K562 (cell line): ENCODE measurements at regions not wholly inside any gene's neighbourhood (a gene's known extent, or its start where the extent isn't known, plus 50 kb on each side); places are given as distances from the start of the nearest gene placed in this dataset.

ENCODE experiments used
- ATAC-seq: fragments of 200-7000 bp; cut with Tn5 transposase; 3 replicates; pipeline ENCODE4 v1.9.1; 2020; ENCODE audit warnings: moderate library complexity
- BruUV-seq: library from RNA; stranded (reverse); fragments of 400-500 nt; replicated peaks from 2 replicates; lab custom pipeline; 2021; lab: Mats Ljungman, UMichigan
- CTCF ChIA-PET: fragments of 300-600 bp; formaldehyde crosslinking; extraction: SDS; loops from one replicate; lab custom pipeline; 2021; ENCODE audit warnings: low intra/inter-chr PET ratio; lab: Yijun Ruan, JAX
- POLR2A ChIA-PET: fragments of 300-600, 350-650 bp; sonication (Branson Sonifier 250); formaldehyde crosslinking; extraction: SDS; loops from one replicate; lab custom pipeline; 2021; ENCODE audit warnings: antibody characterized with exemption, inconsistent platforms; lab: Yijun Ruan, JAX
- DNase-seq, 4 experiments: peaks; one replicate each; pipeline versions ENCODE4 v3.0.0 to v3.0.0-alpha.2; 2011 to 2018; ENCODE audit warnings: low spot score in 3 of 4, mixed read lengths in 3 of 4; ENCODE audit errors: extremely low read depth in 1 of 4
- FAIRE-seq: peaks from 2 replicates; lab custom pipeline; 2011; peaks lifted over from hg19 to GRCh38; lab: Jason Lieb, UNC
- H2AFZ ChIP-seq: 2 replicates; pipeline ENCODE4 v1.6.0; 2011; ENCODE audit warnings: low read depth, low read length, control low read depth, inconsistent platforms
- H3K27ac ChIP-seq: fragments of 200-600 bp; 3 replicates; pipeline ENCODE4 v1.8.0; 2011; ENCODE audit warnings: low read depth, mild to moderate bottlenecking, control low read depth, inconsistent platforms, low read length, moderate library complexity, mixed read lengths; ENCODE audit errors: extremely low read depth
- H3K27me3 ChIP-seq, 2 experiments: fragments of 300-600 bp in 1 of 2; 2 replicates in 1 of 2; 3 replicates in 1 of 2; pipeline versions ENCODE4 v1.6.0 to v1.8.0; 2011; ENCODE audit warnings: inconsistent platforms in 2 of 2, low read length in 2 of 2, mild to moderate bottlenecking in 1 of 2, mixed read lengths in 1 of 2, moderate library complexity in 1 of 2; ENCODE audit not compliant: control insufficient read depth in 2 of 2, insufficient read depth in 2 of 2
- H3K36me3 ChIP-seq: fragments of 300-600 bp; 3 replicates; pipeline ENCODE4 v1.8.0; 2011; ENCODE audit warnings: mild to moderate bottlenecking, low read length, inconsistent platforms; ENCODE audit not compliant: control insufficient read depth, insufficient read depth
- H3K4me1 ChIP-seq, 2 experiments: fragments of 200-600 bp in 1 of 2; replicated peaks in 1 of 2; 2 replicates in 1 of 2; 3 replicates in 1 of 2; pipeline versions ENCODE4 v1.5.1 to v1.8.0; 2011; ENCODE audit warnings: inconsistent platforms in 2 of 2, low read length in 2 of 2, mild to moderate bottlenecking in 1 of 2, mixed read lengths in 1 of 2, moderate library complexity in 1 of 2; ENCODE audit not compliant: control insufficient read depth in 2 of 2, insufficient read depth in 2 of 2
- H3K4me2 ChIP-seq: 2 replicates; pipeline ENCODE4 v1.6.1; 2011; ENCODE audit warnings: low read length, control low read depth, inconsistent platforms, mixed read lengths; ENCODE audit not compliant: insufficient read depth
- H3K4me3 ChIP-seq: fragments of 200-600 bp; sonication (generic), shearing (Covaris generic); 2 replicates; pipeline ENCODE4 v1.5.1; 2016; ENCODE audit warnings: control low read depth, inconsistent platforms
- H3K79me2 ChIP-seq: fragments of 200-600 bp; 3 replicates; pipeline ENCODE4 v1.8.0; 2011; ENCODE audit warnings: low read length, inconsistent platforms; ENCODE audit not compliant: control insufficient read depth, insufficient read depth
- H3K9ac ChIP-seq, 2 experiments: 2 replicates each; pipeline versions ENCODE4 v1.6.0 to v1.6.1; 2011; ENCODE audit warnings: low read depth in 2 of 2, low read length in 2 of 2, control low read depth in 1 of 2, inconsistent platforms in 1 of 2, mild to moderate bottlenecking in 1 of 2, mixed read lengths in 1 of 2; ENCODE audit not compliant: insufficient read depth in 1 of 2
- H3K9me1 ChIP-seq: one replicate; pipeline ENCODE4 v1.6.0; 2011; ENCODE audit warnings: inconsistent platforms, mild to moderate bottlenecking, low read length, moderate library complexity; ENCODE audit not compliant: control insufficient read depth, insufficient read depth
- H3K9me3 ChIP-seq: replicated peaks from 2 replicates; pipeline ENCODE4 v1.5.1; 2011; ENCODE audit warnings: low read depth, low read length, inconsistent platforms; ENCODE audit not compliant: control insufficient read depth, insufficient read depth
- H4K20me1 ChIP-seq: replicated peaks from 2 replicates; pipeline ENCODE4 v1.6.1; 2011; ENCODE audit warnings: low read length, inconsistent platforms, mixed read lengths; ENCODE audit not compliant: control insufficient read depth, insufficient read depth
- BRF1 ChIP-seq: IDR thresholded peaks from 3 replicates; pipeline ENCODE4 v1.6.1; 2011; ENCODE audit warnings: borderline replicate concordance, mild to moderate bottlenecking; ENCODE audit not compliant: insufficient read length; ENCODE audit errors: extremely low read depth
- CHCHD3 ChIP-seq: fragments of 250-450 bp; sonication (Bioruptor Pico); IDR thresholded peaks from 2 replicates; pipeline ENCODE4 v2.1.2; 2022; ENCODE audit warnings: mild to moderate bottlenecking
- DACH1 ChIP-seq: fragments of 450-650 bp; IDR thresholded peaks from 2 replicates; pipeline ENCODE4 v1.6.1; 2018; ENCODE audit not compliant: partially characterized antibody
- HNRNPUL1 ChIP-seq: fragments of 200-400 bp; formaldehyde crosslinking; IDR thresholded peaks from 2 replicates; pipeline ENCODE4 v1.6.1; 2017; ENCODE audit warnings: low read length
- MCM2 ChIP-seq: fragments of 450-650 bp; IDR thresholded peaks from 2 replicates; pipeline ENCODE4 v1.6.1; 2017; ENCODE audit warnings: low read depth, mild to moderate bottlenecking
- MTA2 ChIP-seq: fragments of 450-650 bp; IDR thresholded peaks from 2 replicates; pipeline ENCODE4 v1.6.1; 2016; ENCODE audit warnings: low read depth
- POLR2AphosphoS5 ChIP-seq: IDR thresholded peaks from 2 replicates; pipeline ENCODE4 v1.6.1; 2011; ENCODE audit warnings: mild to moderate bottlenecking, low read depth, low read length, moderate library complexity; ENCODE audit not compliant: control insufficient read depth, insufficient read depth
- SAP30 ChIP-seq: fragments of 200-600 bp; sonication (generic); IDR thresholded peaks from 2 replicates; pipeline ENCODE4 v1.6.1; 2012; ENCODE audit warnings: borderline replicate concordance, low read depth, mild to moderate bottlenecking, moderate library complexity, low read length, control low read depth, inconsistent platforms; ENCODE audit not compliant: insufficient read depth, poor library complexity, severe bottlenecking
- SMAD1 ChIP-seq: fragments of 150-350 bp; IDR thresholded peaks from 2 replicates; pipeline ENCODE4 v1.6.1; 2014; ENCODE audit warnings: low read length, low read depth; ENCODE audit not compliant: partially characterized antibody
- ZBTB17 ChIP-seq: fragments of 450-650 bp; formaldehyde crosslinking; IDR thresholded peaks from 2 replicates; pipeline ENCODE4 v1.4.0; 2020; ENCODE audit warnings: mild to moderate bottlenecking
- ZFPM2 ChIP-seq: fragments of 250-450 bp; sonication (Bioruptor Pico); IDR thresholded peaks from 2 replicates; pipeline ENCODE4 v1.5.1; 2022; ENCODE audit warnings: mild to moderate bottlenecking
- ZNF121 ChIP-seq: sonication (generic); formaldehyde crosslinking; conservative IDR thresholded peaks from 2 replicates; pipeline ENCODE4 v1.8.0; 2022; ENCODE audit warnings: missing genetic modification reagents
- ZNF23 ChIP-seq: fragments of 250-450 bp; sonication (Bioruptor Pico); IDR thresholded peaks from 2 replicates; pipeline ENCODE4 v1.4.0; 2020; ENCODE audit warnings: mild to moderate bottlenecking
- ZNF311 ChIP-seq: fragments of 250-450 bp; sonication (Bioruptor Pico); IDR thresholded peaks from 2 replicates; pipeline ENCODE4 v1.4.0; 2020; ENCODE audit warnings: mild to moderate bottlenecking, moderate library complexity
- ZNF77 ChIP-seq: fragments of 250-450 bp; sonication (Bioruptor Pico); IDR thresholded peaks from 2 replicates; pipeline ENCODE4 v1.5.0; 2020
- WGBS: fragments of 100-300 bp; shearing (Covaris generic); methylation state at CpG from one replicate; pipeline ENCODE4 v1.1.6; 2016; ENCODE audit warnings: low coverage, mixed read lengths; ENCODE audit not compliant: insufficient coverage; ENCODE audit errors: missing lambda C conversion rate; 5-methylcytosine and 5-hydroxymethylcytosine counted together
- in situ Hi-C: fragments of 300-500 bp; cut with MboI; formaldehyde crosslinking; loops from 4 replicates; pipeline ENCODE4 v1.15.0; 2018; ENCODE audit warnings: inconsistent platforms, mixed read lengths
- intact Hi-C: fragments of 100-400 bp; cut with micrococcal nuclease; formaldehyde crosslinking; loops from 2 replicates; pipeline ENCODE4 v1.14.2; 2022
- TF ChIP-seq, protein P1 (sequence below): fragments of 200-400 bp; formaldehyde crosslinking; IDR thresholded peaks from 2 replicates; pipeline ENCODE4 v1.6.1; 2017; ENCODE audit warnings: mild to moderate bottlenecking, low read depth, low read length, moderate library complexity
- TF ChIP-seq, protein P2 (sequence below): fragments of 250-450 bp; sonication (Bioruptor Pico); IDR thresholded peaks from 2 replicates; pipeline ENCODE4 v1.6.1; 2021; ENCODE audit warnings: mild to moderate bottlenecking

DNA sequence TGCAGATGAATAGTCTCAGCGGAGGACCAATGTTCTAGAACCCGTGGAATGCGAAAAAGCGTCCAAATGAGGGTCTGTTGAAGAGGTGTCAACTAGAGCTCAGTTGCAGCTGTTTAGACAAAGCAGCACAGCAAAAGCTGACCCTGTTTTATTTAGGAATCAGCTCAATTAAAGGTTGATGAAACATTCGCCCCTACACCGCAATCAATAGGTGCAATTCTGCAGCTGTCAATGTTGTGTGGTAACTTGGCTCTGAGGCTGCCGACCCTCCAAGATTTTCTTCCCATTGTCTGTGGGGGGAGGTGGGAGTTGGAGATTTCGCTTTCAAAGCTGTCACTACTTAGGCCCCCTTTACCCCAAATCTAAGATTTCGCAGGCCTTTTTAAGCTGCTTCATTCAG is 330.0 kb downstream of the ETAA1 start:
- intact Hi-C loops (no loop called here), in situ Hi-C loops (no loop called here)
- 0% methylated on average over 9 of the region's 9 CpGs for WGBS
- no TSS peak for BruUV-seq
- no peak for TF ChIP-seq ZFPM2 (CRISPR knock-in tag)
- no peak for TF ChIP-seq ZNF311 (CRISPR knock-in tag)
- no peak for TF ChIP-seq MTA2
- no peak for TF ChIP-seq ZNF23
- TF ChIP-seq CHCHD3 = no peak
- TF ChIP-seq BRF1 = no peak
- TF ChIP-seq SAP30 = no peak
- TF ChIP-seq HNRNPUL1 = no peak
- ATAC-seq (no peak), FAIRE-seq (no peak), DNase-seq (no peak)
- peaks cover 0 to 2% of the 10 kb centered on the region in 2 experiments; a peak in 1 of 5 replicates for H3K27me3 ChIP-seq
- CTCF ChIA-PET = no interaction called here
- no peak overlapping the region for H3K4me3 ChIP-seq
- H2AFZ ChIP-seq = no peak overlapping the region
- no peaks in the 10 kb centered on the region for H3K9me3 ChIP-seq
- H3K4me1 ChIP-seq = no peaks in the 10 kb centered on the region
- H3K27ac ChIP-seq = no peak overlapping the region
- no peaks in the 10 kb centered on the region for H3K9me1 ChIP-seq
- H3K4me2 ChIP-seq = no peak overlapping the region
- POLR2A ChIA-PET = interaction anchor here (0.5 kb wide), 1 partner anchor 37 kb away, joined by 4 read pairs; no protein-coding TSS in a partner anchor
- no peaks in the 10 kb centered on the region for H4K20me1 ChIP-seq
- no peaks in the 10 kb centered on the region for H3K36me3 ChIP-seq
- H3K79me2 ChIP-seq = no peaks in the 10 kb centered on the region
- H3K9ac ChIP-seq = no peak overlapping the region

DNA sequence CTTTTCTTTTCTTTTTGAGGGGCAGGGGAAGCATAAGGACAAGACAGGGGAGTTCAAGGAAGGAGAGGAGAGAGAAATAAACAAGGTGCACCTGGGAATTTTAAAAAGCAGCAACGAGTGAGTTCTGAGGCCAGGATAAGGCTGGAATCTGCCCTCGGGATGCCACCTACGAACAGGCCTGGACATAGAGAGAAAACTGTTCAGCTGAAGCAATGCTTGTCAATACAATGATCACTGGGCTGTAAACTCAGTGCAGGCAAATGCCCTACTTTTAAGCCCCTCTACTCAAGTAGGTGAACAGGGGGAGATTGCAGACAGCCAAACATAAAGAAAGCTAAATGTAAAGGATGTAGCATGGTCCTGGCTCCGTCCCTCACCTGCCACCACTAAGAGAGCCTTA is 330.5 kb downstream of the ETAA1 start:
- Histone ChIP-seq H3K27ac (no peak overlapping the region), H4K20me1 (no peaks in the 10 kb centered on the region), H3K27me3 (peaks cover 0 to 2% of the 10 kb centered on the region in 2 experiments; a peak in 1 of 5 replicates), H3K9me3 (no peaks in the 10 kb centered on the region), H3K9ac (no peak overlapping the region), H3K79me2 (no peaks in the 10 kb centered on the region), H3K36me3 (no peaks in the 10 kb centered on the region), H3K9me1 (no peaks in the 10 kb centered on the region), H3K4me2 (no peak overlapping the region), H3K4me1 (no peaks in the 10 kb centered on the region), H3K4me3 (no peak overlapping the region), H2AFZ (no peak overlapping the region)
- intact Hi-C loops = no loop called here
- in situ Hi-C loops = no loop called here
- no TSS peak for BruUV-seq
- FAIRE-seq (no peak), ATAC-seq (no peak), DNase-seq (no peak)
- WGBS = 2% methylated on average over 4 of the region's 4 CpGs
- ChIA-PET CTCF (no interaction called here), POLR2A (interaction anchor here (0.8 kb wide), 1 partner anchor 1342 kb away, joined by 3 read pairs; no protein-coding TSS in a partner anchor)
- no peak for TF ChIP-seq ZNF77 (CRISPR knock-in tag)
- TF ChIP-seq, protein P1, sequence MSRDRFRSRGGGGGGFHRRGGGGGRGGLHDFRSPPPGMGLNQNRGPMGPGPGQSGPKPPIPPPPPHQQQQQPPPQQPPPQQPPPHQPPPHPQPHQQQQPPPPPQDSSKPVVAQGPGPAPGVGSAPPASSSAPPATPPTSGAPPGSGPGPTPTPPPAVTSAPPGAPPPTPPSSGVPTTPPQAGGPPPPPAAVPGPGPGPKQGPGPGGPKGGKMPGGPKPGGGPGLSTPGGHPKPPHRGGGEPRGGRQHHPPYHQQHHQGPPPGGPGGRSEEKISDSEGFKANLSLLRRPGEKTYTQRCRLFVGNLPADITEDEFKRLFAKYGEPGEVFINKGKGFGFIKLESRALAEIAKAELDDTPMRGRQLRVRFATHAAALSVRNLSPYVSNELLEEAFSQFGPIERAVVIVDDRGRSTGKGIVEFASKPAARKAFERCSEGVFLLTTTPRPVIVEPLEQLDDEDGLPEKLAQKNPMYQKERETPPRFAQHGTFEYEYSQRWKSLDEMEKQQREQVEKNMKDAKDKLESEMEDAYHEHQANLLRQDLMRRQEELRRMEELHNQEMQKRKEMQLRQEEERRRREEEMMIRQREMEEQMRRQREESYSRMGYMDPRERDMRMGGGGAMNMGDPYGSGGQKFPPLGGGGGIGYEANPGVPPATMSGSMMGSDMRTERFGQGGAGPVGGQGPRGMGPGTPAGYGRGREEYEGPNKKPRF = no peak
- TF ChIP-seq MCM2 = no peak
- TF ChIP-seq SMAD1 = no peak
- TF ChIP-seq, protein P2, sequence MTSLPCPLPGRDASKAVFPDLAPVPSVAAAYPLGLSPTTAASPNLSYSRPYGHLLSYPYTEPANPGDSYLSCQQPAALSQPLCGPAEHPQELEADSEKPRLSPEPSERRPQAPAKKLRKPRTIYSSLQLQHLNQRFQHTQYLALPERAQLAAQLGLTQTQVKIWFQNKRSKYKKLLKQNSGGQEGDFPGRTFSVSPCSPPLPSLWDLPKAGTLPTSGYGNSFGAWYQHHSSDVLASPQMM = no peak
- no peak for TF ChIP-seq ZNF121 (CRISPR knock-in tag)
- TF ChIP-seq DACH1 = no peak
- no peak for TF ChIP-seq ZBTB17 (CRISPR knock-in tag)
- no peak for TF ChIP-seq POLR2AphosphoS5
